ENCODE measurements at regions not wholly inside any gene's neighbourhood (a gene's known extent, or its start where the extent isn't known, plus 50 kb on each side); places are given as distances from the start of the nearest gene placed in this dataset.

GRCh38 chr4:157886645-157887044 is 286.2 kb downstream of the GASK1B start:
- no peak for TF ChIP-seq CTCF (conservative IDR thresholded peaks at IDR 0.05)
- TF ChIP-seq ZFX (IDR thresholded peaks at IDR 0.05), result no peak

Data from C4-2B (cell line).